ENCODE measurements at regions not wholly inside any gene's neighbourhood (a gene's known extent, or its start where the extent isn't known, plus 50 kb on each side); places are given as distances from the start of the nearest gene placed in this dataset.

- no peak overlapping the region for H3K27ac ChIP-seq
- H3K27me3 ChIP-seq: no peaks in the 10 kb centered on the region
- no peak for TF ChIP-seq CTCF (IDR thresholded peaks at IDR 0.05)
- no peak for TF ChIP-seq POLR2AphosphoS5 (IDR thresholded peaks at IDR 0.05)
- TF ChIP-seq EP300 (IDR thresholded peaks at IDR 0.05): no peak
- no peak for TF ChIP-seq POLR2A (IDR thresholded peaks at IDR 0.05)
- ATAC-seq: no peak
- H3K36me3 ChIP-seq: no peaks in the 10 kb centered on the region
- H3K9me3 ChIP-seq: no peaks in the 10 kb centered on the region
- no peak overlapping the region for H3K4me3 ChIP-seq
- no peaks in the 10 kb centered on the region for H3K4me1 ChIP-seq
- 43 to 74% methylated on average over 4 of the region's 4 CpGs for WGBS, 2 donors (ENCODE audit: low coverage in 1 of 2)
Measured at GRCh38 chr5:51047369-51047768, 335.9 kb upstream of the ISL1 start.

DNA sequence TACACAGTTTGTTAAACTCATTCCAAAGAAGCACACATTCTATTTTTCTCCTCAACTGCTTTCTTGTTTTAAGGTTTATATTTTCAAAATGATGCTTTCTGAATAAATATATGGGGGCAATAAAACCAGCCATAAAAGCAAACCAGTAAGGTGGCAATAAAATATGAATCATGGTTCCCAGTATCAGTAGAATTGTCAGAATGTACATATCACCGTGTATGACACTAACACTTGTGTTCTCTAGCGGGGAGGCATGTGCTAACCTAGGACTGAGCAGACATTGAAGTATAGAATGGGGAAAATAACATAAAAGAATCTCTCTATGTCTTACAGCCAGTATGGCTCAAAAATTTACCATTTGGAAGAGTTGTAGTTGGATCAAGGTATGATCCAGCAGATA, 329.9 kb upstream of the ISL1 start:
- ATAC-seq: no peak
- Histone ChIP-seq H3K4me3 (no peak overlapping the region), H3K4me1 (no peaks in the 10 kb centered on the region), H3K36me3 (no peaks in the 10 kb centered on the region), H3K9me3 (no peaks in the 10 kb centered on the region), H3K27me3 (no peaks in the 10 kb centered on the region), H3K27ac (no peak overlapping the region)
- TF ChIP-seq CTCF (IDR thresholded peaks at IDR 0.05) (no peak), POLR2AphosphoS5 (IDR thresholded peaks at IDR 0.05) (no peak)
- 64 to 78% methylated on average over 2 of the region's 2 CpGs for WGBS, 2 donors (ENCODE audit: low coverage in 1 of 2)

- Histone ChIP-seq H3K27me3 (no peaks in the 10 kb centered on the region), H3K36me3 (no peaks in the 10 kb centered on the region), H3K9me3 (peaks cover 0 to 25% (median 0%) of the 10 kb centered on the region in 3 donors), H3K4me1 (no peaks in the 10 kb centered on the region), H3K4me3 (no peak overlapping the region), H3K27ac (no peak overlapping the region)
- no peak for ATAC-seq
- WGBS, 2 donors (ENCODE audit: low coverage in 1 of 2): 60 to 100% methylated on average over 1 to 5 of the region's 5 CpGs
- TF ChIP-seq POLR2AphosphoS5 (IDR thresholded peaks at IDR 0.05) (no peak), POLR2A (IDR thresholded peaks at IDR 0.05) (no peak), EP300 (IDR thresholded peaks at IDR 0.05) (no peak), CTCF (IDR thresholded peaks at IDR 0.05) (no peak)
Measured at GRCh38 chr5:51060953-51061352, 322.3 kb upstream of the ISL1 start.

GRCh38 chr5:51072937-51073336, 310.3 kb upstream of the ISL1 start:
- H3K27ac ChIP-seq: no peak overlapping the region
- peaks cover 0 to 35% (median 0%) of the 10 kb centered on the region in 3 donors for H3K9me3 ChIP-seq
- no peaks in the 10 kb centered on the region for H3K36me3 ChIP-seq
- no peak overlapping the region for H3K4me3 ChIP-seq
- WGBS, 2 donors (ENCODE audit: low coverage in 1 of 2): 100% methylated on average over 3 of the region's 5 CpGs; no CpG with 5 or more reads in 1 of the 2 donors
- no peak for ATAC-seq
- no peaks in the 10 kb centered on the region for H3K4me1 ChIP-seq
- TF ChIP-seq EP300 (IDR thresholded peaks at IDR 0.05) (no peak), POLR2A (IDR thresholded peaks at IDR 0.05) (no peak), POLR2AphosphoS5 (IDR thresholded peaks at IDR 0.05) (no peak), CTCF (IDR thresholded peaks at IDR 0.05) (no peak)
- H3K27me3 ChIP-seq: no peaks in the 10 kb centered on the region

DNA sequence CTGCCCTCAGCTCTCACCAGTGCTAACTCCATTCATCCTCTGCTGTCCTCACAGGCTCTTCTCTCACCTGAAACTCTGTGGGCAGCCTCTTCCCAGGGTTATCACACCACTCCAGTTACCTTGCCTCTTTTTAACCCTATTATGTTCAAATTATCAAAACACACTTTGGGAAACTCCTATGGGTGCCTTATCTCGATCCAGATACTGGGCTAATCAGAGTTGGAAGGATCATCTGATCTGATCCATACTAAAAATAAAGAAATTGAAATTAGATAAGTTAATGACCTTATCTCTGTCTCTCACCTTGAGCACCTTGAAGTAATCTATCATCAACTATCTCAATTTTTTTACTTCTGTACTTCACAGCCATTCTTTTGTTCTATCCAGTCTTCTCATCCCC, 300.5 kb upstream of the ISL1 start:
- Histone ChIP-seq H3K27me3 (no peaks in the 10 kb centered on the region), H3K9me3 (no peaks in the 10 kb centered on the region), H3K36me3 (no peaks in the 10 kb centered on the region), H3K4me1 (no peaks in the 10 kb centered on the region), H3K4me3 (no peak overlapping the region), H3K27ac (no peak overlapping the region)
- TF ChIP-seq POLR2A (IDR thresholded peaks at IDR 0.05) (no peak), EP300 (IDR thresholded peaks at IDR 0.05) (no peak), CTCF (IDR thresholded peaks at IDR 0.05) (no peak), POLR2AphosphoS5 (IDR thresholded peaks at IDR 0.05) (no peak)
- no peak for ATAC-seq
- WGBS, 2 donors (ENCODE audit: low coverage in 1 of 2): 57 to 82% methylated on average over 1 of the region's 1 CpG
